ENCODE measurements at regions not wholly inside any gene's neighbourhood (a gene's known extent, or its start where the extent isn't known, plus 50 kb on each side); places are given as distances from the start of the nearest gene placed in this dataset.
"Not testable (repeated sequence)": the region's sequence is repeated elsewhere in the genome, so short reads cannot be mapped to it uniquely, and the experiment has no call there.

GRCh38 chrX:42832764-42833549 lies 55.0 kb upstream of the PPP1R2C start:
- DNase-seq: no peak

GRCh38 chrX:42833550-42833940 lies 55.6 kb upstream of the PPP1R2C start:
- not testable (repeated sequence) for DNase-seq

- peak; percentile 24 for DNase-seq
Measured at GRCh38 chrX:42837101-42837726, 59.3 kb upstream of the PPP1R2C start.

- DNase-seq: no peak
Measured at GRCh38 chrX:42837747-42838146, 59.8 kb upstream of the PPP1R2C start.

GRCh38 chrX:42839632-42840031 lies 61.7 kb upstream of the PPP1R2C start:
- no peak for DNase-seq

GRCh38 chrX:42846741-42847140 lies 68.8 kb upstream of the PPP1R2C start:
- DNase-seq: no peak

DNA sequence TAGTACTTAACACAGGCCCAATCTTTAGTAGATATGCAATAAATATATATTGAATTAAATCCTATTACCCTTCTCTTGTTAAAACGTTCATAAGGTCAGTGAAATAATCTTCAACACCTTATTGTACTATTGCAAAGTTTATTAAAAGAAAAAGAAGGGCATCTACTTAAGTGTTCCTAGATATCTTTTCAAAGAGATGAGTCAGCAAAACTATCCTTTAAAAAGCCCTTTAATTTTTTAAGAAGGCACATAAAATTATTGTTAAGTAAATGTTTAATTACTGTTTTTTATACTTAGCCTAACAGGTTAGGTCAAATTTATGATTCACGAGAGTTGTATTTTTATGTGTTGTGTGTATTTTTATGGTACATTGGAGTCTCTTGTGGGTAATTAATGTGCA lies 77.3 kb upstream of the PPP1R2C start:
- DNase-seq: no peak

- DNase-seq: no peak
Measured at GRCh38 chrX:42857766-42858165, 79.8 kb upstream of the PPP1R2C start.

GRCh38 chrX:42869011-42869410 lies 91.0 kb upstream of the PPP1R2C start:
- no peak for DNase-seq

DNA sequence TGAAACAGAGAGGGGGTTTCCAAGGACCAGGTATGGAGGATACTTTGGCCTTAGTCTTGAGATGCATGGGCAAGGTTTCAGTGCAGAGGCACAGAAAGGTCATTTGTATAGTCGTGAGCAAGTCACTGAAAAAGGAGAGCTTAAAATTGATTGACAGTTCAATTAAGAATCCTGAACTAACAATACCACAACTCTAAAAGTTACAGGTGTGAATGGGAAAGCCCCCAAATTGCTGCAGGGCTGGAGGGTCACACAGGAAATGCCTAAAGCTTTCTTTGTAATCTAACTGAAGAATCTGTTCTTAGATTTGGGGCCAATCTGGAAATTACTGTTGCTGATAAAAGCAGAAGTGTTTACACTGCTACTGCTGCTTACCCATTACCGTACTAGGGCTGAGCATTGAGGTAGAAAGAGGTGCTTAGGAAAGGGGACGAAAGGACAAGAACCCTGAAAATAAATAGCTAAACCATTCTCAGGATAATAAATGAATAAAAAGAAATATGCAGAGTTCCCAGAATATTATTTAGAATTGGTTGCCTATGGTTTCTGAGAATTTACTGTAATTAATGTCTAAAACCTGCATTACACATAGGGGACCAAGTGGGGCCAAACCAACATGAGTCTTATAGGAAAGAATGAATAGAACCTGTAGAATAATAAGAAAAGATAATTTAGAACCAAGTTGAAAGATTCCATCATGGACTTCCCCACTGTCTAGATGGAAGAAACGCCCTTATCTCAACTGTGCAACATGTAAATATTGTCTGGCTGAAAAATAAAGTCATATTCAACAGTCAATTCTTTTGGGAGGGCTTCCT lies 91.9 kb upstream of the PPP1R2C start:
- no peak for DNase-seq

- no peak for DNase-seq
Measured at GRCh38 chrX:42886519-42886918, 108.6 kb upstream of the PPP1R2C start.

GRCh38 chrX:42900947-42901346 lies 123.0 kb upstream of the PPP1R2C start:
- no peak for DNase-seq

DNA sequence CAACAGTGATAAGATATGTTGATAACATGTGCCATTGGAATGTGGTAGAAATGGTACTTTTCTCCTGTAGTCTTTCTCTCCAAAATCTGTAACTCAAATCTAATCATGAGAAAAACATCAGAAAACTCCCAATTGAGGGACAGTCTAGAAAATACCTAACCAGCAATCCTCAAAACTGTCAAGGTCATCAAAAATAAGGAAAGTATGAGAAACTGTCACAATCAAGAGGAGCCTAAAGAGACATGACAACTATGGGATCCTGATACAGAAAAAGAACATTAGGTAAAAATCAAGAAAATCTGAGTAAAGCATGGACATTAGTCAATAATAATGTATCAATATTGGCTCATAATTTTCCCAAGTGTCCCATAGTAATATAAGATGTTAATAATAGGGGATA lies 124.5 kb upstream of the PPP1R2C start:
- no peak for DNase-seq

DNA sequence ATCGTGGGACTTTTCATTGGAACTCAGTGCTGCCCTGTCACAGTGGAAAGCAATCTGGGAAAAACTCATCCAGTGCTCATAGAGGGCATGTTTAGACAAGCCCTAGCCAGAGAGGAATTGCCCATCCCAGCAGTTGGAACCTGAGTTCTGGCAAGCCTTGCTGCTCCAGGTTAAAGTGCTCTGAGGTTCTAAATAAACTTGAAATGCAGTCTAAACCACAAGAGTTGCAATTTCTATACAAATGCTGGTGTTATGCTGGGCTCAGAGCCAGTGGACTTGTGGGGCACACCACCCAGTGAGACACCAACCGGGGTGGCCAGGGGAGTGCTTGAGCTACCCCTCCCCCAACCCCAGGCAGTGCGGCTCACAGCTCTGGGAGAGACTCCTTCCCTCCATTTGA lies 142.8 kb upstream of the PPP1R2C start:
- peak; percentile 48 for DNase-seq

GRCh38 chrX:42930071-42930470 lies 152.1 kb upstream of the PPP1R2C start:
- no peak for DNase-seq

- no peak for DNase-seq
Measured at GRCh38 chrX:42930951-42931350, 153.0 kb upstream of the PPP1R2C start.

- DNase-seq: no peak
Measured at GRCh38 chrX:42933187-42933586, 155.2 kb upstream of the PPP1R2C start.

- no peak for DNase-seq
Measured at GRCh38 chrX:42934020-42934726, 156.2 kb upstream of the PPP1R2C start.

DNA sequence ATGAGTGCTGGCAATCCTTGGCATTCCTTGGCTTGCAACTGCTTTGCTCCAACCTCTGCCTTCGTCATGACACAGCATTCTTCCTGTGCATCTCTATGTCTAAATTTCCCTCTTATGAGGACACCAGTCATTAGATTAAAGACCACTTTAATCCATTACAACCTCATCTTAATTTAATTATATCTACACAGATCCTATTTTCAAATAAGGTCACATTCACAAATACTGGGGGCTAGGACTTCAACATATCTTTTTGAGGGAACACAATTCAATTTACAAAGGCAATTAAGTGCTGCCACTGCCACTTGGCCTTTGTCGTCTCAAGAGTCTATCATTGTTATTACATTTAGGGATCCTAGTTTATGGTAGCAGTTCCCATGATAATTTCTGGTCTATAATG lies 163.7 kb upstream of the PPP1R2C start:
- DNase-seq: no peak

- no peak for DNase-seq
Measured at GRCh38 chrX:42943051-42943974, 165.3 kb upstream of the PPP1R2C start.

- no peak for DNase-seq
Measured at GRCh38 chrX:42944381-42944998, 166.5 kb upstream of the PPP1R2C start.
